H9 (cell line): ENCODE measurements at regions not wholly inside any gene's neighbourhood (a gene's known extent, or its start where the extent isn't known, plus 50 kb on each side); places are given as distances from the start of the nearest gene placed in this dataset.
"Not testable (repeated sequence)": the region's sequence is repeated elsewhere in the genome, so short reads cannot be mapped to it uniquely, and the experiment has no call there.

Experiments
- DNase-seq: peaks from one replicate; pipeline ENCODE4 v3.0.0-alpha.2; 2017
- H2AFZ ChIP-seq: one replicate; pipeline ENCODE4 v1.6.1; 2013; ENCODE audit warnings: mild to moderate bottlenecking, low read length, control low read depth, moderate library complexity
- H2AK5ac ChIP-seq: 2 replicates; pipeline ENCODE4 v1.6.1; 2013; ENCODE audit warnings: low read length, control low read depth, mixed read lengths; ENCODE audit not compliant: insufficient read length
- H2BK120ac ChIP-seq: one replicate; pipeline ENCODE4 v1.6.1; 2013; ENCODE audit warnings: low read depth, mild to moderate bottlenecking, low read length, control low read depth, inconsistent platforms; ENCODE audit not compliant: poor library complexity, severe bottlenecking
- H2BK12ac ChIP-seq: 2 replicates; pipeline ENCODE4 v1.6.1; 2013; ENCODE audit warnings: low read length, control low read depth, mixed read lengths, low read depth; ENCODE audit not compliant: insufficient read length
- H2BK15ac ChIP-seq: 2 replicates; pipeline ENCODE4 v1.6.1; 2013; ENCODE audit warnings: low read depth, low read length, control low read depth
- H2BK20ac ChIP-seq: one replicate; pipeline ENCODE4 v1.6.1; 2013; ENCODE audit warnings: low read depth, mild to moderate bottlenecking, low read length, control low read depth, inconsistent platforms; ENCODE audit not compliant: poor library complexity, severe bottlenecking
- H2BK5ac ChIP-seq: 2 replicates; pipeline ENCODE4 v1.6.1; 2013; ENCODE audit warnings: low read length, control low read depth, mixed read lengths; ENCODE audit not compliant: insufficient read length
- H3K14ac ChIP-seq: 2 replicates; pipeline ENCODE4 v1.6.1; 2013; ENCODE audit warnings: low read length, control low read depth; ENCODE audit not compliant: insufficient read depth
- H3K18ac ChIP-seq: 2 replicates; pipeline ENCODE4 v1.6.1; 2013; ENCODE audit warnings: low read depth, mild to moderate bottlenecking, mixed read lengths, low read length, control low read depth; ENCODE audit not compliant: insufficient read length
- H3K23ac ChIP-seq: 2 replicates; pipeline ENCODE4 v1.6.1; 2013; ENCODE audit warnings: low read length, control low read depth, mixed read lengths, low read depth; ENCODE audit not compliant: insufficient read length
- H3K23me2 ChIP-seq: 2 replicates; pipeline ENCODE4 v1.6.1; 2013; ENCODE audit warnings: low read depth, mild to moderate bottlenecking, mixed read lengths, low read length, control low read depth; ENCODE audit not compliant: insufficient read length, poor library complexity, severe bottlenecking
- H3K27ac ChIP-seq: 2 replicates; pipeline ENCODE4 v1.5.1; 2013; ENCODE audit warnings: low read length, control low read depth, mixed read lengths, low read depth; ENCODE audit not compliant: insufficient read length
- H3K27me3 ChIP-seq: 2 replicates; pipeline ENCODE4 v1.6.1; 2013; ENCODE audit warnings: low read length, control low read depth, inconsistent platforms; ENCODE audit not compliant: insufficient read depth
- H3K4ac ChIP-seq: 2 replicates; pipeline ENCODE4 v1.6.1; 2013; ENCODE audit warnings: low read depth, mild to moderate bottlenecking, control low read depth, inconsistent platforms, low read length, moderate library complexity
- H3K4me1 ChIP-seq: 2 replicates; pipeline ENCODE4 v1.6.1; 2013; ENCODE audit warnings: low read length, control low read depth, inconsistent platforms; ENCODE audit not compliant: insufficient read depth
- H3K4me2 ChIP-seq: 2 replicates; pipeline ENCODE4 v1.6.1; 2013; ENCODE audit warnings: low read length, control low read depth, mixed read lengths; ENCODE audit not compliant: insufficient read length, insufficient read depth
- H3K56ac ChIP-seq: 2 replicates; pipeline ENCODE4 v1.6.1; 2013; ENCODE audit warnings: low read depth, mild to moderate bottlenecking, mixed read lengths, low read length, control low read depth; ENCODE audit not compliant: insufficient read length
- H3K79me1 ChIP-seq: 2 replicates; pipeline ENCODE4 v1.6.1; 2013; ENCODE audit warnings: low read depth, mild to moderate bottlenecking, moderate library complexity, low read length, control low read depth, inconsistent platforms; ENCODE audit not compliant: insufficient read depth, poor library complexity, severe bottlenecking
- H3K79me2 ChIP-seq: 2 replicates; pipeline ENCODE4 v1.6.1; 2013; ENCODE audit warnings: low read length, control low read depth, inconsistent platforms; ENCODE audit not compliant: insufficient read depth
- H3K9ac ChIP-seq: 2 replicates; pipeline ENCODE4 v1.6.1; 2013; ENCODE audit warnings: low read length, control low read depth, mixed read lengths; ENCODE audit not compliant: insufficient read length; ENCODE audit errors: extremely low read depth
- H3K9me3 ChIP-seq: one replicate; pipeline ENCODE4 v1.6.1; 2013; ENCODE audit warnings: low read depth, low read length, inconsistent platforms; ENCODE audit not compliant: control insufficient read depth
- H3T11ph ChIP-seq: one replicate; pipeline ENCODE4 v1.6.1; 2013; ENCODE audit warnings: mild to moderate bottlenecking, low read length, control low read depth, inconsistent platforms
- H4K20me1 ChIP-seq: one replicate; pipeline ENCODE4 v1.6.1; 2013; ENCODE audit not compliant: control insufficient read depth, insufficient read length, insufficient read depth
- H4K5ac ChIP-seq: 2 replicates; pipeline ENCODE4 v1.6.1; 2013; ENCODE audit warnings: low read depth, mild to moderate bottlenecking, mixed read lengths, low read length, control low read depth; ENCODE audit not compliant: insufficient read length
- H4K8ac ChIP-seq: replicated peaks from 2 replicates; pipeline ENCODE4 v1.6.1; 2013; ENCODE audit warnings: low read length, control low read depth, mixed read lengths, low read depth; ENCODE audit not compliant: insufficient read length
- H4K91ac ChIP-seq: 2 replicates; pipeline ENCODE4 v1.6.1; 2013; ENCODE audit warnings: low read depth, mild to moderate bottlenecking, moderate library complexity, mixed read lengths, low read length, control low read depth; ENCODE audit not compliant: insufficient read length
- H3K27ac Mint-ChIP-seq, 3 experiments: 2 replicates in 2 of 3; 3 replicates in 1 of 3; pipeline ENCODE4 v1.8.0; 2020 to 2021; ENCODE audit warnings: mixed read lengths in 3 of 3, mild to moderate bottlenecking in 1 of 3, moderate library complexity in 1 of 3
- H3K27me3 Mint-ChIP-seq: 2 replicates; pipeline ENCODE4 v1.8.0; 2021; ENCODE audit warnings: low read depth, mild to moderate bottlenecking, moderate library complexity, mixed read lengths
- H3K36me3 Mint-ChIP-seq, 3 experiments: 2 replicates in 2 of 3; 3 replicates in 1 of 3; pipeline ENCODE4 v1.8.0; 2020 to 2021; ENCODE audit warnings: low read depth in 3 of 3, mixed read lengths in 3 of 3; ENCODE audit not compliant: insufficient read depth in 1 of 3
- H3K4me1 Mint-ChIP-seq, 2 experiments: 2 replicates each; pipeline ENCODE4 v1.8.0; 2020; ENCODE audit warnings: mixed read lengths in 2 of 2
- H3K4me3 Mint-ChIP-seq, 2 experiments: 2 replicates in 1 of 2; 3 replicates in 1 of 2; pipeline ENCODE4 v1.8.0; 2020 to 2021; ENCODE audit warnings: mild to moderate bottlenecking in 2 of 2, mixed read lengths in 2 of 2, moderate library complexity in 1 of 2
- H3K9me3 Mint-ChIP-seq, 2 experiments: 2 replicates in 1 of 2; 3 replicates in 1 of 2; pipeline ENCODE4 v1.8.0; 2020; ENCODE audit warnings: mild to moderate bottlenecking in 2 of 2, mixed read lengths in 2 of 2, moderate library complexity in 1 of 2
- WGBS: extraction: QIAGEN DNeasy Blood & Tissue Kit; methylation state at CpG from one replicate; pipeline ENCODE4 v1.1.7; 2013; ENCODE audit warnings: missing lambda C conversion rate, low lambda C conversion rate, mixed read lengths; ENCODE audit not compliant: insufficient read length; ENCODE audit errors: extremely low coverage; 5-methylcytosine and 5-hydroxymethylcytosine counted together

- not testable (repeated sequence) for H3K4me3 Mint-ChIP-seq
Measured at GRCh38 chr7:65719123-65719798, 153.6 kb upstream of the VKORC1L1 start.

More at GRCh38 chr7:65719123-65719798, 153.6 kb upstream of the VKORC1L1 start:
- H3K27me3 Mint-ChIP-seq, H2AK5ac ChIP-seq, H3K79me2 ChIP-seq, H3K14ac ChIP-seq, H2BK20ac ChIP-seq, H3K9ac ChIP-seq, H2AFZ ChIP-seq, H3K18ac ChIP-seq, H4K5ac ChIP-seq, H2BK5ac ChIP-seq, H3K27me3 ChIP-seq, H3K27ac Mint-ChIP-seq, H4K91ac ChIP-seq, H3K27ac ChIP-seq, H3K4me1 Mint-ChIP-seq, H4K8ac ChIP-seq, H3K56ac ChIP-seq, H2BK12ac ChIP-seq, H3K4me2 ChIP-seq, H4K20me1 ChIP-seq, H3K23ac ChIP-seq, H3K9me3 ChIP-seq, H3K79me1 ChIP-seq, H3K9me3 Mint-ChIP-seq, H3K4ac ChIP-seq, H3T11ph ChIP-seq, H2BK15ac ChIP-seq, DNase-seq, H3K23me2 ChIP-seq, H3K4me1 ChIP-seq, H2BK120ac ChIP-seq: not testable (repeated sequence)
- H3K36me3 Mint-ChIP-seq, result peaks cover 4 to 13% (median 8%) of the 10 kb centered on the region in 3 experiments; a peak in 6 of 7 replicates
- no CpG with 5 or more reads among the region's 4 CpGs for WGBS
